ENCODE measurements at regions not wholly inside any gene's neighbourhood (a gene's known extent, or its start where the extent isn't known, plus 50 kb on each side); places are given as distances from the start of the nearest gene placed in this dataset.

GRCh38 chr1:57704231-57704630 is 280.4 kb upstream of the DAB1 start:
- peaks cover 2% of the 10 kb centered on the region for H3K27me3 Mint-ChIP-seq
- H3K36me3 Mint-ChIP-seq (ENCODE audit: low read depth), result no peaks in the 10 kb centered on the region
- H3K4me3 Mint-ChIP-seq, result no peak overlapping the region
- no peaks in the 10 kb centered on the region for H3K4me1 Mint-ChIP-seq
- H3K9me3 Mint-ChIP-seq, result no peaks in the 10 kb centered on the region
- no peak for DNase-seq
- no peak for ATAC-seq
- H3K27ac Mint-ChIP-seq, result no peak overlapping the region

GRCh38 chr1:57696904-57697303 is 273.0 kb upstream of the DAB1 start:
- no peaks in the 10 kb centered on the region for H3K4me1 Mint-ChIP-seq
- H3K36me3 Mint-ChIP-seq (ENCODE audit: low read depth), result no peaks in the 10 kb centered on the region
- H3K27me3 Mint-ChIP-seq, result peaks cover 4% of the 10 kb centered on the region
- H3K9me3 Mint-ChIP-seq, result peaks cover 14% of the 10 kb centered on the region
- DNase-seq (no peak), ATAC-seq (no peak)
- H3K4me3 Mint-ChIP-seq, result no peak overlapping the region
- H3K27ac Mint-ChIP-seq, result no peak overlapping the region

GRCh38 chr1:57696043-57696442 is 272.2 kb upstream of the DAB1 start:
- no peak overlapping the region for H3K4me3 Mint-ChIP-seq
- ATAC-seq, result no peak
- H3K4me1 Mint-ChIP-seq, result no peaks in the 10 kb centered on the region
- H3K27me3 Mint-ChIP-seq, result peaks cover 4% of the 10 kb centered on the region
- no peak overlapping the region for H3K27ac Mint-ChIP-seq
- no peaks in the 10 kb centered on the region for H3K36me3 Mint-ChIP-seq (ENCODE audit: low read depth)
- no peak for DNase-seq
- H3K9me3 Mint-ChIP-seq, result peaks cover 14% of the 10 kb centered on the region

- Mint-ChIP-seq H3K4me3 (no peak overlapping the region), H3K27ac (no peak overlapping the region), H3K9me3 (peaks cover 49% of the 10 kb centered on the region), H3K27me3 (no peaks in the 10 kb centered on the region), H3K36me3 (ENCODE audit: low read depth) (peaks cover 5% of the 10 kb centered on the region), H3K4me1 (no peaks in the 10 kb centered on the region)
- ATAC-seq (no peak), DNase-seq (no peak)
These were observed 262.4 kb upstream of the DAB1 start for GRCh38 chr1:57686306-57686705.

GRCh38 chr1:57683037-57683942 is 259.4 kb upstream of the DAB1 start:
- Mint-ChIP-seq H3K4me1 (no peaks in the 10 kb centered on the region), H3K9me3 (peaks cover 35% of the 10 kb centered on the region)

GRCh38 chr1:57678138-57678537 is 254.3 kb upstream of the DAB1 start:
- DNase-seq (no peak), ATAC-seq (no peak)
- no peaks in the 10 kb centered on the region for H3K4me1 Mint-ChIP-seq
- no peaks in the 10 kb centered on the region for H3K36me3 Mint-ChIP-seq (ENCODE audit: low read depth)
- H3K27me3 Mint-ChIP-seq, result no peaks in the 10 kb centered on the region
- H3K4me3 Mint-ChIP-seq, result no peak overlapping the region
- no peaks in the 10 kb centered on the region for H3K9me3 Mint-ChIP-seq
- no peak overlapping the region for H3K27ac Mint-ChIP-seq

More at GRCh38 chr1:57683037-57683942, 259.4 kb upstream of the DAB1 start:
- ATAC-seq (no peak), DNase-seq (no peak)
- no peak overlapping the region for H3K27ac Mint-ChIP-seq
- no peaks in the 10 kb centered on the region for H3K36me3 Mint-ChIP-seq (ENCODE audit: low read depth)
- no peak overlapping the region for H3K4me3 Mint-ChIP-seq
- H3K27me3 Mint-ChIP-seq, result no peaks in the 10 kb centered on the region

- peaks cover 8% of the 10 kb centered on the region for H3K9me3 Mint-ChIP-seq
- ATAC-seq (no peak), DNase-seq (no peak)
- no peaks in the 10 kb centered on the region for H3K36me3 Mint-ChIP-seq (ENCODE audit: low read depth)
- H3K4me1 Mint-ChIP-seq, result no peaks in the 10 kb centered on the region
- no peaks in the 10 kb centered on the region for H3K27me3 Mint-ChIP-seq
- H3K4me3 Mint-ChIP-seq, result no peak overlapping the region
- no peak overlapping the region for H3K27ac Mint-ChIP-seq
These were observed 251.9 kb upstream of the DAB1 start for GRCh38 chr1:57675776-57676175.

GRCh38 chr1:57674801-57675200 is 250.9 kb upstream of the DAB1 start:
- Mint-ChIP-seq H3K4me3 (no peak overlapping the region), H3K36me3 (ENCODE audit: low read depth) (no peaks in the 10 kb centered on the region), H3K4me1 (no peaks in the 10 kb centered on the region), H3K27ac (no peak overlapping the region), H3K9me3 (peaks cover 8% of the 10 kb centered on the region), H3K27me3 (no peaks in the 10 kb centered on the region)
- no peak for ATAC-seq
- DNase-seq, result no peak

GRCh38 chr1:57672346-57673140 is 248.7 kb upstream of the DAB1 start:
- H3K4me3 Mint-ChIP-seq, result no peak overlapping the region
- H3K27me3 Mint-ChIP-seq, result peaks cover 2% of the 10 kb centered on the region

GRCh38 chr1:57671750-57672149 is 247.9 kb upstream of the DAB1 start:
- no peaks in the 10 kb centered on the region for H3K36me3 Mint-ChIP-seq (ENCODE audit: low read depth)
- peaks cover 2% of the 10 kb centered on the region for H3K27me3 Mint-ChIP-seq
- H3K9me3 Mint-ChIP-seq, result peaks cover 16% of the 10 kb centered on the region
- H3K27ac Mint-ChIP-seq, result no peak overlapping the region
- ATAC-seq (no peak), DNase-seq (no peak)
- H3K4me3 Mint-ChIP-seq, result no peak overlapping the region
- H3K4me1 Mint-ChIP-seq, result no peaks in the 10 kb centered on the region

More at GRCh38 chr1:57672346-57673140, 248.7 kb upstream of the DAB1 start:
- H3K9me3 Mint-ChIP-seq, result peaks cover 10% of the 10 kb centered on the region
- no peaks in the 10 kb centered on the region for H3K36me3 Mint-ChIP-seq (ENCODE audit: low read depth)
- DNase-seq (no peak), ATAC-seq (no peak)
- no peak overlapping the region for H3K27ac Mint-ChIP-seq
- H3K4me1 Mint-ChIP-seq, result no peaks in the 10 kb centered on the region

GRCh38 chr1:57659804-57660203 is 235.9 kb upstream of the DAB1 start:
- Mint-ChIP-seq H3K9me3 (no peaks in the 10 kb centered on the region), H3K27me3 (peaks cover 2% of the 10 kb centered on the region), H3K4me1 (no peaks in the 10 kb centered on the region), H3K27ac (no peak overlapping the region), H3K36me3 (ENCODE audit: low read depth) (no peaks in the 10 kb centered on the region), H3K4me3 (no peak overlapping the region)
- ATAC-seq (no peak), DNase-seq (no peak)

GRCh38 chr1:57655161-57655560 is 231.3 kb upstream of the DAB1 start:
- H3K9me3 Mint-ChIP-seq, result no peaks in the 10 kb centered on the region
- no peaks in the 10 kb centered on the region for H3K36me3 Mint-ChIP-seq (ENCODE audit: low read depth)
- H3K4me3 Mint-ChIP-seq, result no peak overlapping the region
- no peak overlapping the region for H3K27ac Mint-ChIP-seq
- no peak for ATAC-seq
- H3K4me1 Mint-ChIP-seq, result no peaks in the 10 kb centered on the region
- no peak for DNase-seq
- H3K27me3 Mint-ChIP-seq, result no peaks in the 10 kb centered on the region

- Mint-ChIP-seq H3K36me3 (ENCODE audit: low read depth) (no peaks in the 10 kb centered on the region), H3K27me3 (peaks cover 3% of the 10 kb centered on the region), H3K4me3 (no peak overlapping the region)
These were observed 220.8 kb upstream of the DAB1 start for GRCh38 chr1:57644667-57645066.

GRCh38 chr1:57638239-57638638 is 214.4 kb upstream of the DAB1 start:
- Mint-ChIP-seq H3K9me3 (no peaks in the 10 kb centered on the region), H3K4me3 (no peak overlapping the region), H3K27me3 (peaks cover 6% of the 10 kb centered on the region), H3K36me3 (ENCODE audit: low read depth) (no peaks in the 10 kb centered on the region), H3K27ac (no peak overlapping the region), H3K4me1 (no peaks in the 10 kb centered on the region)
- ATAC-seq, result no peak
- DNase-seq, result no peak

More at GRCh38 chr1:57644667-57645066, 220.8 kb upstream of the DAB1 start:
- ATAC-seq (no peak), DNase-seq (no peak)
- no peaks in the 10 kb centered on the region for H3K4me1 Mint-ChIP-seq
- H3K27ac Mint-ChIP-seq, result no peak overlapping the region
- H3K9me3 Mint-ChIP-seq, result no peaks in the 10 kb centered on the region

- H3K36me3 Mint-ChIP-seq (ENCODE audit: low read depth), result no peaks in the 10 kb centered on the region
- DNase-seq (no peak), ATAC-seq (no peak)
- no peak overlapping the region for H3K4me3 Mint-ChIP-seq
- H3K4me1 Mint-ChIP-seq, result no peaks in the 10 kb centered on the region
- peaks cover 4% of the 10 kb centered on the region for H3K27me3 Mint-ChIP-seq
- no peak overlapping the region for H3K27ac Mint-ChIP-seq
- no peaks in the 10 kb centered on the region for H3K9me3 Mint-ChIP-seq
These were observed 213.3 kb upstream of the DAB1 start for GRCh38 chr1:57637155-57637554.

All from activated naive CD8-positive, alpha-beta T cell treated with anti-CD3 and anti-CD28 coated beads, Interleukin-2, amount 50 U/mL, for 24 hours (primary cell).